Caki2 (cell line): ENCODE measurements at regions not wholly inside any gene's neighbourhood (a gene's known extent, or its start where the extent isn't known, plus 50 kb on each side); places are given as distances from the start of the nearest gene placed in this dataset.

Experiments
- DNase-seq: peaks from one replicate; pipeline ENCODE4 v3.0.0-alpha.2; 2015; ENCODE audit warnings: low read depth
- in situ Hi-C: cut with HindIII; loops from 2 replicates; pipeline ENCODE4 v1.10.0; 2016; ENCODE audit warnings: low sequenced_read_pairs, low pct_unique_long_range_greater_than_20kb, mixed read lengths

DNA sequence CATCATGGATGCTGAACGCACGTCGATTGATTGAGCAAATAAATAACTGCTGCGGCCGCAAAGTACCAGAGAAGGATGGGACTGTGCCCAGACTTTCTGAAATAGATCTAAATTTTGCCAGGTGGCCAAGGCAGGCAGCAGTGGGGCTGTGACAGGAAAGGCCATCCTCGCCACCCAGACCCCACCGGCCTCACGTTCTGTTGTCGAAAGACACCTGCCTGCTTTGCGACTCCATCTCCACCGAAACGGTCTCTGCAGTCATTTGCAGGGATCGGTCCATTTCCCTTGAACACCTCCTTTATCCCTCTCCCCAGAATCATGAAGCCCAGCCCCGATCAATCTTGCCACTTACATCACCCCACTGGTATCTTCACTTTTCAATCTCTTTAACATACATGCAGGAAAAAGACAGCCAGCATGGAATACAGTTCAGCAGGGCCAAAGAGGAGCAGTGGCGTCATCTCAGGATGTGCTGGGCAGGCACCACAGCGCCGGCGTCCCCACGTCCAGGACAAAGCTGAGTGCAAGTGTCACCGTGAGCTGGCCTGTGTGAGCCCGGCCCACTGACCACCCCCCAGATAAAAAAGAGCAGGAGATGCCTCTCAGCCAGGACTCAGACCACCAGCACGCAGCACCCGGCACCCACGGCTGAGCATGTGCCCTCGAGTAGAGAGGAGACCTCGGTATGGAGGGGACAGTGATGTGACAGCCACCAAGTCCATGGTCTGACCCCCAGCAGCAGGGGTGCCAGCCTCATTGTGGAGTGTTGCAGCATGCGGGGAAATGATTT is 610.3 kb downstream of the TBC1D22A start:
- in situ Hi-C loops: no loop called here
- no peak for DNase-seq

DNA sequence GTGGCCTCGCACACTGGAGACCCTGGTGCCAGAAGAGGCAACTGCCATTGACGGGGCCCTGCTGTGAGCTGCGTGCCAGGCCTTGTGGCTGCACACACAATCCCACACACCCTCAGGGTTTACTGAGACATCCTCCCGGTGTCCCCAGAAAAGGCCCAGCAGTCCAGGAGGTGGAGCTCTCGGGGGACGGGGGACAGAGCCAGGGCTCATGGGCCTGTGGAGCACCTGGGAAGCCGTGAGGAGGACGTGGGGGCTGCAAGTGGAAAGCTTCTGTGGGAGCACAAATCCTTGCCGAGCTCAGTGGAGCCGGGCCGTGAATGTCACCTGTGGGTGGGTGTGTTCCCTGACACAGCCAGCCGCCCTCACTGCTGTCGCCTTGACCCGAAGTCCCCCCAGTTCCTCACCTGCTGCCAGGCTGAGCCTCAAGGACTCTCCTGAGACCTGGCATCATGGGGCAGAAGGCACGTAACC is 609.7 kb downstream of the TBC1D22A start:
- in situ Hi-C loops: no loop called here
- no peak for DNase-seq

DNA sequence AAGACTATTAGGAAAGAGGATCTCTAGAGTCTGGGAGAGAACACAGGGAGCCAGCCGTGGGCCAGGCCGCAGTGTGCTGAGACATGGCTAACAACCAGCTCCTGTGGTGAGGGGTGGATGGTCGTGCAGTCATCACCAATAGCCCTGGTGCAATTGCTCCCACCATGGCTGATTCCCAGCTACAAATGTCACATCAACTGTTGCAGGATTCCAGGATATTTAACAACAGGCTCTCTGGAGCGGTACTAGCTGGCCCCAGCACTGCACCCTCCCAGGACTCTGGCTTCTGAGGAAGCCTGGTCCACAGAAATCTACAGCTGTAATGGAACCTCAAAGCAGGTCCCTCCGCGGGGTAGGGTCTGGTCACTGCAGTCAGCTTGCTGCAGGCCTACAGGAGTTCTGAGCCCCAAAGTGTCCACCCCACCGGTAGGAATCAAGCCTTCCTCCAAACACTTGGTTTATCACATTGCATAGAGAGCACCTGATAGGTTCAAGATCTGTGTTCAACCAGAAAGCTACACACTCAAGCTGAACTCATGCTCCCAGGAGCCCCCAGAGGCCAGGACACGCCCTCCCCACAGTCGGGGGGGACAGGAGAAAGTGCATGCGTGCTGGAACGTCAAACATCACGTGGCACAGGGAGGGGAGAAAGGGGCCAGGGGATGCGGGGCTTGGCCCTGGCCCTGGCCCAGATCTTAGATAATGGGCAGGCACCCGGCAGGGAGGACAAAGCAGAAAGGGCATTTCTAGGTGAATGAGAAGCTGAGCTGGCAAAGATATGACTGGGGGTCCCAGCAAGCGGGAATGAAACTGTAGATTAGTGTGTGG is 609.0 kb downstream of the TBC1D22A start:
- in situ Hi-C loops: no loop called here
- no peak for DNase-seq

DNA sequence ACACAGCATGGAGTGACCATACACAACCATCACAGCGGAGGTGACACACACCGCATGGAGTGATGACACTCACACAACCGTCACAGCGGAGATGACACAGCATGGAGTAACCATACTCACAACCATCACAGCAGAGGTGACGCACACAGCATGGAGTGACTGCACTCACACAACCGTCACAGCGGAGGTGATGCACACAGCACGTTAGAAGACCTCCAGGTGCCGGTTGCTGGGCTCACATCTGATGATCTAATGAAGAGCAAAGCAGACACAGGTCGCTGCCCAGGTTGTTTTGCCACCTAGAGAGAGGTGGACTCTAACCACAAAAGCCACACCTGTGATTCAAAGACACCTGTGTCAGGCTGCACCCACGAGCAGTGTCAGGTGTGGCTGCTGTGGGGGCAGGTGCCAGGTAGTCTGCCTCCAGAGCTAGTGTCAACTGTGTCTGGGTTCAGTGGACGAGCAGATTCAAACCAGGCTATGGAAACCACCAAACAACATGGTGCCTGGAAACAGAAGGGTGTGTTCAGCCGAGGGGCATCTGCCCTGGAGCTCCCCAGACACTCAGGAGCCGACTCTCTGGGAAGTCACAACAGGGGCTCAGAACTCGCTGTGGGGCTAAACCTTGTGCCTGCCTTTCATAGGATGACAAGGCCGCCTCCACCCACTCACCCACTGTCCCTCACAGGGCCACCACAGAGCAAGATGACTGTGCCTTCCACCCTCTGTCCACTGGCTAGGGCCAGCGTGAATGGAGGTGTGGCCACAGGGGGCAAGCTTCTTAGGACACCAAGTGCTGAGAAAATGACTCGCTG is 608.2 kb downstream of the TBC1D22A start:
- no peak for DNase-seq
- in situ Hi-C loops: no loop called here

DNA sequence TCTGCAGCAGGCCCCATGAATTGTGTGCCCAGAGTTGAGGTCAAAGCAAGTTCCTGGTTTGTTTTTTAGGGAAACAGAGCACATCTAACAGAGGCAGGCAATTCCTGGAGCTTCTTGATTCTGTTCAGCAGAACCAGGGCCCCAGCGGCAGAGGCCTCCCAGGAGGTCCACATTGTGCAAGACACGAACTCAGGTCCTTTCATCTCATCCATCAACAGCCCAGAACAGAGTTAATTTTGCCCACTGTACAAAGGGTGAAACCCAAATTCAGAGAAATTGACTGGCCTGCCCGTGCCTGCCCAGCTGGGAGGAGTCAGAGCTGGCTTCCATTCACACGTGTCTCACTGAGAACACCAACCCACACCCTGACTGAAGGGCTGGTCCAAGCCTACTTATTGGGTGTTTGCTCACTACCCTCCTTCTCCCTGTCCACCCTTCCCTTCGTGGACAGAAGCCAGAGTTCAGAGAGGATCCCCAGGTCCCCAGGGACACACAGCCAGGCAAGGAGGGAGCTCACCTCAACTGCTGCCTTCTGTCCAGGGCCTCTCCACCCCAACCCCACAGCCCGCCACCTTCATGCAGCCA is 607.1 kb downstream of the TBC1D22A start:
- in situ Hi-C loops: no loop called here
- no peak for DNase-seq

DNA sequence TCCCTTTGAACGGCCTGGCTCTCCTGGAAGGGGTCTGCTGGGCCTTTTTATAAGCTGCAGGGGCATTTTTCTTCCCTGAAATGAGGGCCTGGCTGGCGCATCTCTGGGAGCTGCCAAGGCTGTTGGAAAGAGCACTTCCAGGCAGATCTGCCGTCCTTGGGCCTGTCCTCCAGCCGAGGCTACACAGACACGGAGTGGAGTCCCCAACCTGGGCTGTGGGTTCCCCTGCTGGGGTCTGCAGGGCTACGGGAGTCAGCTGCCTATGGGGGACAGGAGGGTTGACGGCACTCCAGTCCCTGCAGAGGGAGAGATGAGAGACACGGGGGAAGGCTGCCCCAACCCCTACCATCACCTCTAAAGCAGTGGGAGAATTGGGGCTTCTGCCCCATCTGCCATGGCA is 606.6 kb downstream of the TBC1D22A start:
- no peak for DNase-seq
- in situ Hi-C loops: no loop called here

DNA sequence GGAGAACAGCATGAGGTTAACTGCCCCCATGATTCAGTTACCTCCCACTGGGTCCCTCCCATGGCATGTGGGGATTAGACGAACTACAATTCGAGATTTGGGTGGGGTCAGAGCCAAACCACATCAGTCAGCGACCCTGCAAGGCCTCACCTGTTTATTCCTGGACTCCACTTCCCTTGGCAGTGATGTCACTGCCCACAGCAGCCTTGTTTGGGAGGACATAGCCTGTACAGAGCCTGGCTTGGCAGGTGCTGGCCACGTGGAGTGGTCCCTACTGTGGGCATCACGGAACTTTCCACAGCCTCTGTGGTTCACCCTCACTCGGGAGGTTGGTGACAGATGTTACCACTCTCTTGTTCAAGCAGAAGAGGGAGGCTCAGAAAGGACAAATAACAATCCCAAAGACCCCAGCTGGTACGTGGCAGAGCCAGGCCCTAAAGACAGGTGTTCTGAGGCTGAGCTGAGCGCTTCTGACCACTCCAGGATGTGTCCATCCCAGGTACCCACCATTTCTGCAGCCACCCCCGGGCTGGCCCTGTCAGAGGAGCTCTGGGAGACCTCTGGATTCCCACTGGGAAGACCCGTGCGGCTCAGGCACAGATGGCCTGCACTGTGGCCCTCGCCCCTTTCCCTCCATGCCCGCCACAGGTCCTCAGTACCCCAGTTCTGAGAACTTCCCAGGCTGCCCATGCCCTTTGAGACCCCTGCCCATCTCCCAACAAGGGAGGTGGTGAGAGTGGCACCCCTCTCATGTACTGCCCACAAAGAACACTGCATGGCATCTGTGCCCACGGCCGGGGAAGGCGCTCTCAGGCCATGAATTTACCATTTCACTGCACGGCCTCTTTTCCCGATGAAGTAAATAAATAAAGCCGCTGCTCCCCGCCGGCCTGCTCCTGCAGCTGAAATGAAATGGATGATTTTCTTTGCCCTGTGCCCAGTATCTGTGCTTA is 605.8 kb downstream of the TBC1D22A start:
- in situ Hi-C loops: no loop called here
- no peak for DNase-seq

DNA sequence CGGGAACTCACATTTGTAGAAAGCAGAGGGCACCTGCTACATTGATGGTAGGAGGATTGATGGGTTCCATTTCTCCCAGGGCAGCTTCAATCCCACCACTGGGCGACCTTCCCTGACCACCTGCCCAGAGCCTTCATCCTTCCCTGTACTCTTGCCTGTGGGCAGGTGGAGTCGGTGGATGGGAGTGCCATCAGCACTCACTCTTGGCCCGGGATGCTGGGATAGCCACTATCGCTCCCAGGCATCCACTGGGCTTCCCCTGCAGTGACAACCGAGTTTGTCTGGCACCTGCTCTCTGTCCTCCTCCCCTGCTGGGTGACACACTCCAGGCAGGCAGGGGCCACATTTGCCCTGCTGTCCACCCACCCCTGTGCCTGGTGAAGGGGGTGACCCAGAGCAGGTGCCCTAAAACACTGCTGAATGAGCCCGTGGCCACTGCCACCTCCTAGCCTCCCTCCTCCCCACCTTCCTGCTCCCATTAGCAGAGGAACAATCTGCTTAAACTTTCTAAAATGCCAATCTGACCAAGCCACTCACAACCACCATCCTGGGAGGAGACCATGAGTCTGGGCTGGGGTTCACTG is 604.7 kb downstream of the TBC1D22A start:
- in situ Hi-C loops: no loop called here

DNA sequence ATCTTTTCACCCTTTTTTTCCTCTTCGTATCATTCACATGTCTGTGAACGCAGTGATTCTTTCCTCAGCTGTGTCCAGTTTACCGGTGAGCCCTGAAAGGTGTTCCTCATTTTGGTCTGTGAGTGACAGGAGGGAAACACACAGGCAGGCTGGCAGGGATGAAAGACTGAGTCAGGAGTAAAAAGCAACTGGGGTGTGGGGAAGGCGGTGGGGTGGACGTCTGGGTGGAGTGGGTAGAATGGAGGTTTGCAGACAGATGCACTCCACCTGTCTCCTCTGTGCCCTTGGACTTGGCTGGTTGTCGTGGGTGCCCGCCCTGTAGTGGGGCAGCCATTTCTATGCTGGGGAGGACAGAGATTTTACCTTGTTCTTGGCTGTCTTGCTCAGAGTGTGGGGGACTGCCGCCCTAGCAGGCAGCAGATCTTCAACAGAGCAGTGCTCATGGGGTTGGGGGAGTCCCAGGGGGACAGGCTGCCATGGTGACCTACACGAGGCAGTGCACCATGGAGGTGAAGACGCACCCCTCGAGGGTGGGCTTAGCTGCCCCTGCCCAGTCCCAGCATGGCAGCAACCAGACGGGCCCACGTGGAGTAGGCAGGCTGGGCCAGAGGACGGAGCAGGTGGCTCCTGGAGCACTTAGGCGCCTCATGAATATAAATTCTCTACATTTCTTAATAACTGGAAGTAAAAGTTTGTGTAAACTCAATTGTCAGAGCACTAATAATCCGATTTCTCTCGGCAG is 603.7 kb downstream of the TBC1D22A start:
- DNase-seq: no peak
- in situ Hi-C loops: no loop called here

More for the DNA sequence above, 604.7 kb downstream of the TBC1D22A start:
- DNase-seq: no peak

DNA sequence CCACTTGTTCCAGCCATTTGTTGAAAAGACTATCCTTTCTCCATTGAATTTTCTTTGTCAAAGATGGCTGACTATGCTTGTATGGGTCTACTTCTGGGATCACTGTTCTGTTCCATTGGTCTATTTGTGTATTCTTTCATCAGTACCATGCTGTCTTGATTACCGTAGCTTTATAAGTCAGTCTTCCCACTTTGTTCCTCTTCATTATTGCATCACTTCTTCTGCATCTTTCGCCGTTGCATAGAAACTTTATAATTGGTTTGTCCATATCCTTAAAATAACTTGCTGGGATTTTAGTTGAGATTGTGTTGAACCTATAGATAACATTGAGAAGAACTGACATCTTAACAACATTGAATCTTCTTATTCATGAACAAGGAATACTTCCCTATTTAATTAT is 598.8 kb downstream of the TBC1D22A start:
- in situ Hi-C loops: no loop called here
- DNase-seq: no peak

DNA sequence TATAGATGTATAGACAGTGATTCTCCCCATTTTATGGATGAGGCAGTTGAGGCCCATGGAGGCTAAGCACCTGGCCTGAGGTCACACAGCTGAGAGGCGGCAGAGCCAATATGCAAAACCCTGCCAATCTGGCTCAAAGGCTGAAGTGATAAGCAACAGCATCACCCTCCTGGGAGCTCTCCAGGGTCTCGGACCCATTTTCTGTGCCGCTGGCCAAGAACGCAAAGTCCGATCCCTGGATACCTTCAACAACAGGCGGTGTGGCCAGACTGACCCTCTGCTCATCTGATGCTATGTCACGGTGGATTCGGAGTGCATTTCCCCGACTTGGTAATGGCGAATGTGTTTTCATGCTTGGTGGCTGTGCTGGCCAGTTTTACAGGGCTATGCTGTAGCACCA is 595.0 kb downstream of the TBC1D22A start:
- no peak for DNase-seq

DNA sequence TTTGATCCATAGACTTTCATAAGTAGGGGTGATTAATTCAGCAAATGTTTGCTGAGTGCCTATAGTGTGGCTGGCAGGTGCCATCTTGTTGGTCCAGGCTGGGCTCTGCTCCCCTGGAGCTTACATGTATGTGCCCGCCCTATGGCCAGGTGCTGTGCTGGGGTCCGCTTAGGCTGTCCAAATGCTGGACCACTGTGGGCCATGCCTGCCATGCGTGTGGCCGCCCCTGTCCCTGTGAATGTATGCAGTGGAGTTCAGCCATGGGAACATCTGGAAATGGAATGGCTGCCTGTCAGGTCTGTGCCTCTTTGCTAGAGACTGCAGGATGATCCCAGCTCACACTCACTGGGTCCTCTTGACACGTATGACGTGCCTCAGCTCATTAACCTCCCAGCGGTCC is 594.6 kb downstream of the TBC1D22A start:
- in situ Hi-C loops: no loop called here

More for the DNA sequence above, 595.0 kb downstream of the TBC1D22A start:
- in situ Hi-C loops: no loop called here

DNA sequence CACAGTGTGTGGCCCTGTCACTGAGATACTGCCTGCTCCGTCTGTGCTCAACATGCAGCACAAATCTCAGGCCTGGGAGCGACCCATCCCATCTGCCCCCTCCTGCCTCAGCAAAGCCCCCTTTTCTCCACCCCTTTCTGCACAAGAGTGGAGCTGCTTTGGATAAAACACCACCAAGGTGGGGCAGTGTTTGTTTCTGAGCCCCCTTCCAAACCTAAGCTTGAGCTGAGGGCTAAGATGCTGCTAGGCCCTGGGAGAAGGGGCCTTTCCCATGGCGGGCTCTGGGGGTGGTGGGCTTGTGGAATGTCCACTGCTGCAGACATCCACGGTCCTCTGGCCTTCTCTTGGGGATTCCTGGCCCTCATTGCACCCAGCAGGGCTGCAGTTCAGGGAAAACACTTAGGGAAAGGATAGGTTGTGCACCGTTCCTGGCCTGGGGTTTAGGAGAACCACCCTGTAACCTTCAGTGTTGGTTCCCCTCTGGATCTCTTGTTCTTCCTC is 594.1 kb downstream of the TBC1D22A start:
- no peak for DNase-seq
- in situ Hi-C loops: no loop called here

More for the DNA sequence above, 594.6 kb downstream of the TBC1D22A start:
- no peak for DNase-seq

DNA sequence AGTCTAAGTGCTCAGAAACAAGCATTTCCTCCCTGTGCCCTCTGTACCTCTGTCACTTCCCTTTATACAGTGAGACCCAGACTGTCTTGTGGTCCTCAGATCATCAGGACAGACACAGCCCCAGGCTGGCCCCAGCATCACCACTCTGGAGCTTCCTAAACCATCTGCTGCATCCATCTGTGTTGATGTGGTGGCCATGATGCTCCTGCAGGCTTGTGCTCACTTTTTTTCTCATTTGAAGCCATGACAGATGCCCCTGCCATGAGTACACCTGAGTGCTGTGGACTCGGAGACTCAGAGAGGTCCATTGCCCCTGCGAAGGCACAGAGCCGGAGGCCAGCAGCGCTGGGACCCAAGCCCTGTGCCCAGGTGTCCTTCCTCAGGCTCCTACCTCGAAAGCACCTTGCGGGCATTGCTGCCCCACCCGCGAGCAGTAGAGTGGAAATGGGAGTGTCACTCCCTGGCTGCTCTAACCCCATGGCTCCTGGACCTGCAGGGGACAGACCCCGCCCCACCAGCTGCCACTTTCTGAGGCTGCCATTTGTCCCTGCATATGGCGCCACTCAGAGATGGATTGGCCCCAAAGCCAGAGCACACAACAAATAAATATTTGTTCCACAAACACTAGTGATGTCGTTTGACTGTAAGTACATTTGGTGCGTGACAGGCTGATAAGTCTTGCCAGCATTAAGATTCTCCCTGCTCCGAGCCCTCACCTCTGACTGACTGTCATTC is 593.5 kb downstream of the TBC1D22A start:
- in situ Hi-C loops: no loop called here
- no peak for DNase-seq

DNA sequence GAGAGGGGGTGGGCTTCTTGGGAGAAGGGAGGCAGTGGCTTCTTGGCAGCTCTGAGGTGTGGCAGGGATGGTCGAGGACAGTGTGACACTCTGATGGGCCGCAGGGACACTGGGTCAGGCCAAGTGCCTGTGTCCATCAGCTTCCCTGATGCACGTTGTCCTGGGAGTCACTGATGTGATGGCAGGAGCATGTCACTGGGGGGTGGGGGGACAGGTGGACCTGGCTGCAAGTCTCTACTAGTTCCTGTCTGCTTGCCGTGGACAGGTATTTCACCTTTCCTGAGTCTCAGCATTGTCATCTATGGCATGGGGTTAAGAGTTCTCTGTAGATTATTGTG is 592.9 kb downstream of the TBC1D22A start:
- in situ Hi-C loops: no loop called here
- DNase-seq: no peak
